SK-N-SH treated with all-trans-retinoic acid at 6 μM for 48 hours (cell line): ENCODE measurements at regions not wholly inside any gene's neighbourhood (a gene's known extent, or its start where the extent isn't known, plus 50 kb on each side); places are given as distances from the start of the nearest gene placed in this dataset.

Experiments used
- ARNTL ChIP-seq: fragments of 450-650 bp; formaldehyde crosslinking; IDR thresholded peaks from 2 replicates; pipeline ENCODE4 v1.5.0; 2020; ENCODE audit warnings: low read depth, mild to moderate bottlenecking, moderate library complexity, borderline replicate concordance
- CREB5 ChIP-seq: fragments of 250-450 bp; sonication (Bioruptor Pico); IDR thresholded peaks from 2 replicates; pipeline ENCODE4 v1.5.1; 2020; ENCODE audit warnings: low read depth, mild to moderate bottlenecking, moderate library complexity
- PATZ1 ChIP-seq: fragments of 250-450 bp; sonication (Bioruptor Pico); IDR thresholded peaks from 2 replicates; pipeline ENCODE4 v1.8.0; 2020; ENCODE audit warnings: mild to moderate bottlenecking, moderate library complexity, borderline replicate concordance
- PPARA ChIP-seq: fragments of 250-450 bp; sonication (Bioruptor Pico); IDR thresholded peaks from 2 replicates; pipeline ENCODE4 v1.5.0; 2020; ENCODE audit warnings: mild to moderate bottlenecking, borderline replicate concordance
- TCF4 ChIP-seq: fragments of 250-450 bp; sonication (Bioruptor Pico); IDR thresholded peaks from 2 replicates; pipeline ENCODE4 v1.8.0; 2021; ENCODE audit warnings: mild to moderate bottlenecking, moderate library complexity, borderline replicate concordance
- ZFP3 ChIP-seq: fragments of 250-450 bp; sonication (Bioruptor Pico); IDR thresholded peaks from 2 replicates; pipeline ENCODE4 v1.5.0; 2020; ENCODE audit warnings: mild to moderate bottlenecking, moderate library complexity
- ZFP30 ChIP-seq: fragments of 450-650 bp; formaldehyde crosslinking; IDR thresholded peaks from 2 replicates; pipeline ENCODE4 v1.5.0; 2022; ENCODE audit warnings: mild to moderate bottlenecking, moderate library complexity
- ZNF565 ChIP-seq: fragments of 450-650 bp; formaldehyde crosslinking; conservative IDR thresholded peaks from 2 replicates; pipeline ENCODE4 v1.5.0; 2020; ENCODE audit warnings: low read depth, mild to moderate bottlenecking, moderate library complexity
- ZNF70 ChIP-seq: fragments of 450-650 bp; formaldehyde crosslinking; IDR thresholded peaks from 2 replicates; pipeline ENCODE4 v1.5.0; 2020; ENCODE audit warnings: mild to moderate bottlenecking, moderate library complexity
- ZNF8 ChIP-seq: fragments of 450-650 bp; formaldehyde crosslinking; IDR thresholded peaks from 2 replicates; pipeline ENCODE4 v1.5.0; 2020; ENCODE audit warnings: mild to moderate bottlenecking, moderate library complexity

- no peak for TF ChIP-seq ZNF8 (CRISPR knock-in tag)
- TF ChIP-seq CREB5 (CRISPR knock-in tag), result no peak
- TF ChIP-seq ZFP30 (CRISPR knock-in tag), result no peak
- TF ChIP-seq TCF4, result no peak
- TF ChIP-seq ZNF565 (CRISPR knock-in tag), result no peak
- no peak for TF ChIP-seq ARNTL
- TF ChIP-seq PATZ1 (CRISPR knock-in tag), result no peak
- TF ChIP-seq PPARA (CRISPR knock-in tag), result no peak
- no peak for TF ChIP-seq ZNF70
- no peak for TF ChIP-seq ZFP3
Measured at GRCh38 chr3:135576751-135577150, 388.8 kb upstream of the PPP2R3A start.
